ENCODE measurements at regions not wholly inside any gene's neighbourhood (a gene's known extent, or its start where the extent isn't known, plus 50 kb on each side); places are given as distances from the start of the nearest gene placed in this dataset.

- TF ChIP-seq CTCF (IDR thresholded peaks at IDR 0.05; ENCODE audit: low read depth, low read length), result no peak
- DNase-seq (ENCODE audit: low read depth in 2 of 2), result no peak
These were observed 745.3 kb upstream of the CHD1 start for GRCh38 chr5:99674101-99674500.

GRCh38 chr5:99664972-99665371 is 736.2 kb upstream of the CHD1 start:
- no peak for TF ChIP-seq CTCF (IDR thresholded peaks at IDR 0.05; ENCODE audit: low read depth, low read length)
- no peak overlapping the region for H3K4me3 ChIP-seq (replicated peaks in 1 of 2; ENCODE audit: low read depth in 2 of 2, low read length in 2 of 2)
- no peak for DNase-seq (ENCODE audit: low read depth in 2 of 2)

More at GRCh38 chr5:99674101-99674500, 745.3 kb upstream of the CHD1 start:
- H3K4me3 ChIP-seq (replicated peaks in 1 of 2; ENCODE audit: low read depth in 2 of 2, low read length in 2 of 2), result no peak overlapping the region

GRCh38 chr5:99651298-99651697 is 722.5 kb upstream of the CHD1 start:
- TF ChIP-seq CTCF (IDR thresholded peaks at IDR 0.05; ENCODE audit: low read depth, low read length), result no peak
- no peak for DNase-seq (ENCODE audit: low read depth in 2 of 2)
- H3K4me3 ChIP-seq (replicated peaks in 1 of 2; ENCODE audit: low read depth in 2 of 2, low read length in 2 of 2), result no peak overlapping the region

GRCh38 chr5:99646011-99646647 is 717.3 kb upstream of the CHD1 start:
- no peak for TF ChIP-seq CTCF (IDR thresholded peaks at IDR 0.05; ENCODE audit: low read depth, low read length)
- no peak overlapping the region for H3K4me3 ChIP-seq (replicated peaks in 1 of 2; ENCODE audit: low read depth in 2 of 2, low read length in 2 of 2)
- no peak for DNase-seq (ENCODE audit: low read depth in 2 of 2)

- no peak for TF ChIP-seq CTCF (IDR thresholded peaks at IDR 0.05; ENCODE audit: low read depth, low read length)
- DNase-seq (ENCODE audit: low read depth in 2 of 2), result no peak
- no peak overlapping the region for H3K4me3 ChIP-seq (replicated peaks in 1 of 2; ENCODE audit: low read depth in 2 of 2, low read length in 2 of 2)
These were observed 716.0 kb upstream of the CHD1 start for GRCh38 chr5:99644822-99645221.

GRCh38 chr5:99640646-99641045 is 711.8 kb upstream of the CHD1 start:
- DNase-seq (ENCODE audit: low read depth in 2 of 2), result no peak

More at GRCh38 chr5:99640646-99641045, 711.8 kb upstream of the CHD1 start:
- no peak overlapping the region for H3K4me3 ChIP-seq (replicated peaks in 1 of 2; ENCODE audit: low read depth in 2 of 2, low read length in 2 of 2)
- no peak for TF ChIP-seq CTCF (IDR thresholded peaks at IDR 0.05; ENCODE audit: low read depth, low read length)

Measured in cardiac fibroblast (primary cell).